Stomach (tissue), 4 donors: ENCODE measurements at regions not wholly inside any gene's neighbourhood (a gene's known extent, or its start where the extent isn't known, plus 50 kb on each side); places are given as distances from the start of the nearest gene placed in this dataset.

Experiments
- POLR2A ChIP-seq, 4 donors: fragments of 450-650 bp; IDR thresholded peaks; one replicate each; pipeline ENCODE4 v1.6.1; 2016; ENCODE audit warnings: antibody characterized with exemption in 4 of 4, control low read depth in 2 of 4, mild to moderate bottlenecking in 1 of 4, moderate library complexity in 1 of 4
- TF ChIP-seq, protein P1 (sequence below), 7 experiments: fragments of 450-650 bp in 4 of 7; fragments of 200-600 bp in 3 of 7; sonication (generic) in 3 of 7; IDR thresholded peaks; one replicate each; pipeline ENCODE4 v1.5.1; 2016 to 2019; ENCODE audit warnings: antibody characterized with exemption in 7 of 7, control low read depth in 2 of 7, mild to moderate bottlenecking in 1 of 7

DNA sequence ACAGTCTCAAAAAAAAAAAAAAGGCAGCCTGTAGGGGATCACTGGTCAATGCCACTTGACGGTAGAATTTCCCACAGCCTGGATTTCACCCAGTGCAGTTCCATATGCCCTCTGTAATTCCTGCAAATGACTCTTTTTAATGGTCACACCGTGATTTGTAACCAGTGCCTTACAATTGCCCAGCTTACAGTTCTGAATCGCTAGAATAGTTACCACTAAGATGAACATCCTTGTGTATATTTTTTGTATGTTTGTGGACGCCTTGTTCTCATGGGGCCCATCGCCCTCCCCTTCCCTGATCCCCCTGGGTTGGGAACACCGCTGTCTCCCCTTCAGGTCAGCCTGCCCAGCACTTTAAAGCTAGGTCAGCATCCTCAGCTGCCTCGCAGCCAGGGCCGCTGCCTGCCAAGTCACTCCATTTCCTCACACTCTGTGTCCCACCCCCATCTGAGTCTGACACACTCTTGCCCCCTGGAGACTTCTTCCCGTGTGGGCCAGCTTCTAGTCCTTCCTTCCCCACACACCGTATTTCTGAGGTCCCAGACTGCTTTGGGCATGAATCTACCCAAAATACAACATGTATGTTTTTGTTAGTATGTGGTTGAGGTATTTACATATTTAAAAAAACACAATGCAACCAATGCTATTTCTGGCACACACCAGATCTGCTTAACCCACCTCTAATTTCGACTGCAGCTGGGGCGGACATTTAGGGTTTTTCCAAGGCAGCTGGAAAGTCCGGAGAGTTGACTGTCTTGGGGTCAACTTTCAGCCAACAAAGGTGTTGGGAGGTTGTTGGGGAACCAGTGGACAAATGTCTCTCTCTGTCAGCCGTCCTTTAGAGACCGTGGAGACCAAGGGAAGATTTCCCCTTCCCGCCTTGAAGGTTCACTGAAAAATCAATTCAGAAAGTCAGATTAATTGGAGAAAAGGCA, 120.5 kb upstream of the NEK6 start:
- TF ChIP-seq, protein P1, sequence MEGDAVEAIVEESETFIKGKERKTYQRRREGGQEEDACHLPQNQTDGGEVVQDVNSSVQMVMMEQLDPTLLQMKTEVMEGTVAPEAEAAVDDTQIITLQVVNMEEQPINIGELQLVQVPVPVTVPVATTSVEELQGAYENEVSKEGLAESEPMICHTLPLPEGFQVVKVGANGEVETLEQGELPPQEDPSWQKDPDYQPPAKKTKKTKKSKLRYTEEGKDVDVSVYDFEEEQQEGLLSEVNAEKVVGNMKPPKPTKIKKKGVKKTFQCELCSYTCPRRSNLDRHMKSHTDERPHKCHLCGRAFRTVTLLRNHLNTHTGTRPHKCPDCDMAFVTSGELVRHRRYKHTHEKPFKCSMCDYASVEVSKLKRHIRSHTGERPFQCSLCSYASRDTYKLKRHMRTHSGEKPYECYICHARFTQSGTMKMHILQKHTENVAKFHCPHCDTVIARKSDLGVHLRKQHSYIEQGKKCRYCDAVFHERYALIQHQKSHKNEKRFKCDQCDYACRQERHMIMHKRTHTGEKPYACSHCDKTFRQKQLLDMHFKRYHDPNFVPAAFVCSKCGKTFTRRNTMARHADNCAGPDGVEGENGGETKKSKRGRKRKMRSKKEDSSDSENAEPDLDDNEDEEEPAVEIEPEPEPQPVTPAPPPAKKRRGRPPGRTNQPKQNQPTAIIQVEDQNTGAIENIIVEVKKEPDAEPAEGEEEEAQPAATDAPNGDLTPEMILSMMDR (IDR thresholded peaks at IDR 0.05): no peak
- no peak for TF ChIP-seq POLR2A (IDR thresholded peaks at IDR 0.05)
